Mesenteric fat pad (tissue), 1 donor: ENCODE measurements at regions not wholly inside any gene's neighbourhood (a gene's known extent, or its start where the extent isn't known, plus 50 kb on each side); places are given as distances from the start of the nearest gene placed in this dataset.

ENCODE experiments used
- DNase-seq: peaks from one replicate; pipeline ENCODE4 v3.0.0-alpha.2; 2020; ENCODE audit warnings: low spot score
- donor health status: DM: yes; HTN: yes; CAD: no.

GRCh38 chr2:78263571-78263970 is 741.4 kb upstream of the LRRTM4 start:
- no peak for DNase-seq

GRCh38 chr2:78264130-78264529 is 742.0 kb upstream of the LRRTM4 start:
- DNase-seq = no peak

- no peak for DNase-seq
Measured at GRCh38 chr2:78281164-78281563, 744.3 kb upstream of the REG3G start.

- DNase-seq = no peak
Measured at GRCh38 chr2:78290581-78291214, 734.8 kb upstream of the REG3G start.

- no peak for DNase-seq
Measured at GRCh38 chr2:78293768-78294167, 731.7 kb upstream of the REG3G start.

- no peak for DNase-seq
Measured at GRCh38 chr2:78301166-78301789, 724.2 kb upstream of the REG3G start.

- no peak for DNase-seq
Measured at GRCh38 chr2:78304678-78305077, 720.8 kb upstream of the REG3G start.

GRCh38 chr2:78309460-78309859 is 716.0 kb upstream of the REG3G start:
- DNase-seq = no peak

GRCh38 chr2:78315368-78315767 is 710.1 kb upstream of the REG3G start:
- no peak for DNase-seq

GRCh38 chr2:78318275-78318674 is 707.2 kb upstream of the REG3G start:
- DNase-seq = no peak

- DNase-seq = no peak
Measured at GRCh38 chr2:78330193-78330592, 695.3 kb upstream of the REG3G start.

GRCh38 chr2:78351208-78351607 is 674.3 kb upstream of the REG3G start:
- no peak for DNase-seq

- no peak for DNase-seq
Measured at GRCh38 chr2:78353168-78353567, 672.3 kb upstream of the REG3G start.

- DNase-seq = no peak
Measured at GRCh38 chr2:78355967-78356366, 669.5 kb upstream of the REG3G start.

GRCh38 chr2:78383576-78383975 is 641.9 kb upstream of the REG3G start:
- no peak for DNase-seq

- DNase-seq = peak; percentile 55
Measured at GRCh38 chr2:78397198-78397597, 628.3 kb upstream of the REG3G start.

GRCh38 chr2:78407960-78408794 is 617.3 kb upstream of the REG3G start:
- DNase-seq = no peak

- no peak for DNase-seq
Measured at GRCh38 chr2:78408795-78409118, 616.7 kb upstream of the REG3G start.

- no peak for DNase-seq
Measured at GRCh38 chr2:78411303-78411702, 614.2 kb upstream of the REG3G start.

GRCh38 chr2:78416625-78417300 is 608.7 kb upstream of the REG3G start:
- DNase-seq = no peak

GRCh38 chr2:78417355-78417754 is 608.1 kb upstream of the REG3G start:
- DNase-seq = no peak

GRCh38 chr2:78418021-78418420 is 607.5 kb upstream of the REG3G start:
- no peak for DNase-seq
